Kidney (tissue), 13 donors: ENCODE measurements at regions not wholly inside any gene's neighbourhood (a gene's known extent, or its start where the extent isn't known, plus 50 kb on each side); places are given as distances from the start of the nearest gene placed in this dataset.

ENCODE experiments used
- DNase-seq, 5 donors: peaks; one replicate each; pipeline ENCODE4 v3.0.0-alpha.2; 2013 to 2020
- FAIRE-seq: peaks from 2 replicates; lab custom pipeline; 2012; peaks lifted over from hg19 to GRCh38; lab: Jason Lieb, UNC
- H3K27ac ChIP-seq, 2 donors: one replicate each; pipeline ENCODE4 v1.7.0; 2013; ENCODE audit warnings: low read depth in 2 of 2, low read length in 2 of 2, inconsistent platforms in 1 of 2
- H3K27me3 ChIP-seq: one replicate; pipeline ENCODE4 v1.7.1; 2013; ENCODE audit warnings: low read length, inconsistent platforms; ENCODE audit not compliant: control insufficient read depth, insufficient read depth
- H3K36me3 ChIP-seq, 3 donors: one replicate each; pipeline versions ENCODE4 v1.7.0 to v1.7.1; 2013; ENCODE audit warnings: low read length in 3 of 3, control low read depth in 1 of 3, inconsistent platforms in 1 of 3; ENCODE audit not compliant: insufficient read depth in 3 of 3, control insufficient read depth in 2 of 3
- H3K4me1 ChIP-seq, 3 donors: one replicate each; pipeline versions ENCODE4 v1.7.0 to v1.7.1; 2013; ENCODE audit warnings: low read length in 3 of 3, inconsistent platforms in 1 of 3, low read depth in 1 of 3; ENCODE audit not compliant: control insufficient read depth in 2 of 3, insufficient read depth in 2 of 3
- H3K4me3 ChIP-seq, 3 donors: one replicate each; pipeline versions ENCODE4 v1.7.0 to v1.8.1; 2013; ENCODE audit warnings: low read length in 3 of 3, control low read depth in 1 of 3, inconsistent platforms in 1 of 3
- H3K9ac ChIP-seq, 3 donors: one replicate each; pipeline versions ENCODE4 v1.7.0 to v1.7.1; 2013; ENCODE audit warnings: low read length in 3 of 3, control low read depth in 1 of 3, inconsistent platforms in 1 of 3
- H3K9me3 ChIP-seq, 3 donors: one replicate each; pipeline versions ENCODE4 v1.7.0 to v1.7.1; 2013; ENCODE audit warnings: low read length in 3 of 3, control low read depth in 1 of 3, inconsistent platforms in 1 of 3; ENCODE audit not compliant: control insufficient read depth in 2 of 3, insufficient read depth in 1 of 3
- CTCF ChIP-seq: IDR thresholded peaks from 3 replicates; pipeline ENCODE4 v1.5.1; 2012; ENCODE audit warnings: mild to moderate bottlenecking, moderate library complexity, borderline replicate concordance; ENCODE audit not compliant: insufficient read depth; ENCODE audit errors: extremely low read depth
- intact Hi-C: fragments of 100-400 bp; cut with DNase I; formaldehyde crosslinking; loops from one replicate; pipeline ENCODE4 v1.11.1; 2022
- donor health status: control.
- donor health status: control.
- donor health status: control.
- donor health status: control.
- donor health status: control.
- donor health status: DM: yes; HTN: yes; CAD: no.
- donor health status: Normal renal cell carcinoma (clear cell type).

- no peak overlapping the region for H3K9ac ChIP-seq
- intact Hi-C loops = no loop called here
- no peak overlapping the region for H3K4me3 ChIP-seq
- H3K4me1 ChIP-seq = no peaks in the 10 kb centered on the region
- TF ChIP-seq CTCF = no peak
- DNase-seq (no peak), FAIRE-seq (no peak)
- H3K9me3 ChIP-seq = peaks cover 0 to 11% (median 3%) of the 10 kb centered on the region in 3 donors
- no peaks in the 10 kb centered on the region for H3K36me3 ChIP-seq
- no peaks in the 10 kb centered on the region for H3K27me3 ChIP-seq
- H3K27ac ChIP-seq = no peak overlapping the region
Measured at GRCh38 chr6:14265049-14266021, 147.8 kb downstream of the CD83 start.

GRCh38 chr6:14266266-14266665 lies 148.7 kb downstream of the CD83 start:
- H3K9me3 ChIP-seq = peaks cover 0 to 8% (median 3%) of the 10 kb centered on the region in 3 donors
- H3K9ac ChIP-seq = no peak overlapping the region
- intact Hi-C loops = no loop called here
- no peak overlapping the region for H3K27ac ChIP-seq
- no peak for FAIRE-seq
- H3K4me3 ChIP-seq = no peak overlapping the region
- H3K4me1 ChIP-seq = no peaks in the 10 kb centered on the region
- no peak for TF ChIP-seq CTCF
- DNase-seq = no peak
- no peaks in the 10 kb centered on the region for H3K36me3 ChIP-seq
- no peaks in the 10 kb centered on the region for H3K27me3 ChIP-seq

- H3K27me3 ChIP-seq = no peaks in the 10 kb centered on the region
- no peaks in the 10 kb centered on the region for H3K4me1 ChIP-seq
- no peak for DNase-seq
- no peak for FAIRE-seq
- TF ChIP-seq CTCF = no peak
- H3K4me3 ChIP-seq = no peak overlapping the region
- H3K9ac ChIP-seq = no peak overlapping the region
- H3K27ac ChIP-seq = no peak overlapping the region
- H3K36me3 ChIP-seq = no peaks in the 10 kb centered on the region
- peaks cover 0 to 8% (median 3%) of the 10 kb centered on the region in 3 donors for H3K9me3 ChIP-seq
- intact Hi-C loops = no loop called here
Measured at GRCh38 chr6:14267885-14268660, 150.5 kb downstream of the CD83 start.
